ENCODE measurements at regions not wholly inside any gene's neighbourhood (a gene's known extent, or its start where the extent isn't known, plus 50 kb on each side); places are given as distances from the start of the nearest gene placed in this dataset.

- H3K27ac ChIP-seq, result no peak overlapping the region
- no peaks in the 10 kb centered on the region for H3K9me3 ChIP-seq
- H3K27me3 ChIP-seq (replicated peaks in 1 of 7), result no peaks in the 10 kb centered on the region
- no peaks in the 10 kb centered on the region for H3K4me1 ChIP-seq
- intact Hi-C loops (cut with DNase I; ENCODE audit: low total_unique reads), result no loop called here
- no peak for TF ChIP-seq POLR2A (IDR thresholded peaks at IDR 0.05)
- no peak for TF ChIP-seq POLR2AphosphoS5 (IDR thresholded peaks at IDR 0.05)
- TF ChIP-seq CTCF (IDR thresholded peaks at IDR 0.05 in 8 of 11, conservative IDR thresholded peaks at IDR 0.05 in 3 of 11), result no peak
- whole genome bisulfite sequencing, 5 donors, result 80 to 96% (median 93%) methylated on average over 4 to 5 of the region's 5 CpGs
- no peak for DNase-seq
- no peaks in the 10 kb centered on the region for H3K36me3 ChIP-seq
- H3K4me3 ChIP-seq, result no peak overlapping the region
These were observed 229.6 kb downstream of the TMEM167A start for GRCh38 chr5:82847562-82847961.

- Histone ChIP-seq H3K36me3 (no peaks in the 10 kb centered on the region), H3K4me1 (no peaks in the 10 kb centered on the region), H3K9me3 (peaks cover 0 to 17% (median 11%) of the 10 kb centered on the region in 8 donors), H3K4me3 (no peak overlapping the region), H3K27me3 (replicated peaks in 1 of 7) (no peaks in the 10 kb centered on the region), H3K27ac (no peak overlapping the region)
- DNase-seq, result no peak
- intact Hi-C loops (cut with DNase I; ENCODE audit: low total_unique reads), result no loop called here
- no peak for TF ChIP-seq POLR2AphosphoS5 (IDR thresholded peaks at IDR 0.05)
- no peak for TF ChIP-seq POLR2A (IDR thresholded peaks at IDR 0.05)
- TF ChIP-seq CTCF (IDR thresholded peaks at IDR 0.05 in 8 of 11, conservative IDR thresholded peaks at IDR 0.05 in 3 of 11), result no peak
- WGBS, 5 donors, result 74 to 88% (median 86%) methylated on average over 3 of the region's 3 CpGs
These were observed 237.3 kb downstream of the TMEM167A start for GRCh38 chr5:82839881-82840280.

GRCh38 chr5:82835488-82835887 is 241.7 kb downstream of the TMEM167A start:
- intact Hi-C loops (cut with DNase I; ENCODE audit: low total_unique reads), result no loop called here
- peaks cover 0 to 21% (median 12%) of the 10 kb centered on the region in 8 donors for H3K9me3 ChIP-seq
- no peaks in the 10 kb centered on the region for H3K4me1 ChIP-seq
- H3K36me3 ChIP-seq, result no peaks in the 10 kb centered on the region
- no peak overlapping the region for H3K27ac ChIP-seq
- no peak for TF ChIP-seq CTCF (IDR thresholded peaks at IDR 0.05 in 8 of 11, conservative IDR thresholded peaks at IDR 0.05 in 3 of 11)
- H3K27me3 ChIP-seq (replicated peaks in 1 of 7), result no peaks in the 10 kb centered on the region
- H3K4me3 ChIP-seq, result no peak overlapping the region
- no peak for DNase-seq

- Histone ChIP-seq H3K9me3 (peaks cover 0 to 21% (median 12%) of the 10 kb centered on the region in 8 donors), H3K4me3 (no peak overlapping the region), H3K27ac (no peak overlapping the region), H3K27me3 (replicated peaks in 1 of 7) (no peaks in the 10 kb centered on the region), H3K36me3 (no peaks in the 10 kb centered on the region), H3K4me1 (no peaks in the 10 kb centered on the region)
- TF ChIP-seq POLR2AphosphoS5 (IDR thresholded peaks at IDR 0.05) (no peak), CTCF (IDR thresholded peaks at IDR 0.05 in 8 of 11, conservative IDR thresholded peaks at IDR 0.05 in 3 of 11) (no peak), POLR2A (IDR thresholded peaks at IDR 0.05) (no peak)
- DNase-seq, result no peak
- intact Hi-C loops (cut with DNase I; ENCODE audit: low total_unique reads), result no loop called here
These were observed 243.0 kb downstream of the TMEM167A start for GRCh38 chr5:82834151-82834550.
